ENCODE measurements at regions not wholly inside any gene's neighbourhood (a gene's known extent, or its start where the extent isn't known, plus 50 kb on each side); places are given as distances from the start of the nearest gene placed in this dataset.
"Not testable (repeated sequence)": the region's sequence is repeated elsewhere in the genome, so short reads cannot be mapped to it uniquely, and the experiment has no call there.

GRCh38 chr9:79037338-79037737 is 534.4 kb upstream of the TLE4 start:
- intact Hi-C loops (cut with DNase I) = no loop called here
- DNase-seq = peak in 2 of 10 donors; percentile 62 to 64

DNA sequence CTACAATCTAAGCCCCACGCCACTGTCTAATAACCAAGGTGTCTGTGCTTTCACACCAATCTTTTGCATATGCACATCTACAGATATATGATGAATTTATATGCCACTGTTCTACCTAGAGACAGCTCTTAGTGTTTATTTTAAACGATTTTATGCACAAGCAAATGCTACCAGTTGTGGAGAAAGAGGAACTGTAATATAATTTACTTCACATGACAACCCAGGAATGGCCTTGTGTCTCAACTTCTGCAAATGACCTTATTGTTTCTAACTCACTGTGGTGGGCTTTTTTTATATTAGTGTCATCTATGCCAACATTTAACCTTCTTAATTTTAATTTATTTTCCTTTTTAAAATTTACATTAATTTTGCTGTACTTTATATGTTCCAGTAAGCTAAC is 531.1 kb upstream of the TLE4 start:
- intact Hi-C loops (cut with DNase I) = no loop called here
- no peak for DNase-seq

DNA sequence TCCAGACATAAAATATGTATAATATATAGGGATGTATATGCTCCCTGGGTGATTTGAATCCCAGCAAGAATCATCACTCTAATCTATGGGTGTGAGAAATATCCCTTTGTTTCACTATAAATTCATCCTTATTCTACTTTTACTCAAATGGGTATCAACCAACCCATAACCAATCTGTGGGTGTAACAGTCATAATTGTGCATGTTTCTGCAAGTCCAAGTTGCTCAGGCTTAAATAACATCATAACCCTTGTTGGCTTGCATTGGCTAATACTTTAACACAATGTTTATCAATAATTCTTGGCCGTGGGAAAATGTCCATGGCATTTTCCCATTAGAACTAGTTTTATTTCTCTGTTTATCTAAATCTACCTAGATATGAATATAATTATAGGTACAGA is 530.5 kb upstream of the TLE4 start:
- intact Hi-C loops (cut with DNase I) = no loop called here
- no peak for DNase-seq

GRCh38 chr9:79043916-79044315 is 527.8 kb upstream of the TLE4 start:
- intact Hi-C loops (cut with DNase I) = no loop called here
- DNase-seq = no peak

DNA sequence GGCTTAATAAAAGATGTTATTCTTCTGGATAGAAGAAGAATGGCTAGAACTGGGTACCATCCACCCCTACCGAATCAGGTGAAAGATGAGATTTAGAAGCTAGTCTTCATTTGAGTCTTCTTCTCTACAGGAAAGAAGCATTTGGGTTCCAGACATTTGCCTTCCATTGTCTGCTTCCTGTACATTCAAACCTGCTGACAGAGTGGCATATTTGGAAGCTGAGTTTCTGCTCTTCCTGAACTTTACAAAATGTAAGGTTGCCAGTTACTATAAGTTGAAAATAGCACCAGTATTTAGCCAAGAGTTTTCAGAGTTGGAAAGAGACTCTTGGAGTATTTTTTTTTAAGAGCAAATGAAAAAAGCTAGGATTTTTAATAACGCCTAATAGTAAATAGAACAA is 525.4 kb upstream of the TLE4 start:
- intact Hi-C loops (cut with DNase I) = no loop called here
- no peak for DNase-seq

- DNase-seq = no peak
- intact Hi-C loops (cut with DNase I) = no loop called here
Measured at GRCh38 chr9:79049371-79049770, 522.4 kb upstream of the TLE4 start.

DNA sequence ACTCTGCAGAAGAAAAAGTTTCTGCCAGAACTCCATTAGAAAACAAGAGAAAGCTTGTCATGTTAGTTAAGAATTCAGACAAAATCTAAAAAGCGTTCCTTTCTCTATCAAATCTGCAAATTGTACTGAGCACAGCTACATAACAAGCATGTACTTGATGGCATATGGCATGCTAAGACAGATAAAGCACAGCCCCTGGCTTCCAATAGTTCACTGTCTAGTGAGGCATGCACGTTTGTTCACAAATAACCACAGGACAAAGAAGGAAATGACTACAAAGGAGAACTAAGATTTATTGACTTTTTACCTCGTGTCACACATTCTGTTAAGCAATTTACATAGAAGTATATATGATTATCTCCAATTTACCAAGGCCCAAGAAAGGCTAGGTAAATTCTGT is 518.2 kb upstream of the TLE4 start:
- intact Hi-C loops (cut with DNase I) = no loop called here
- DNase-seq = no peak

GRCh38 chr9:79054500-79054899 is 517.3 kb upstream of the TLE4 start:
- intact Hi-C loops (cut with DNase I) = no loop called here

GRCh38 chr9:79056041-79056440 is 515.7 kb upstream of the TLE4 start:
- no peak for DNase-seq
- intact Hi-C loops (cut with DNase I) = no loop called here

More at GRCh38 chr9:79054500-79054899, 517.3 kb upstream of the TLE4 start:
- DNase-seq = no peak

GRCh38 chr9:79057576-79057975 is 514.2 kb upstream of the TLE4 start:
- intact Hi-C loops (cut with DNase I) = no loop called here
- no peak for DNase-seq

DNA sequence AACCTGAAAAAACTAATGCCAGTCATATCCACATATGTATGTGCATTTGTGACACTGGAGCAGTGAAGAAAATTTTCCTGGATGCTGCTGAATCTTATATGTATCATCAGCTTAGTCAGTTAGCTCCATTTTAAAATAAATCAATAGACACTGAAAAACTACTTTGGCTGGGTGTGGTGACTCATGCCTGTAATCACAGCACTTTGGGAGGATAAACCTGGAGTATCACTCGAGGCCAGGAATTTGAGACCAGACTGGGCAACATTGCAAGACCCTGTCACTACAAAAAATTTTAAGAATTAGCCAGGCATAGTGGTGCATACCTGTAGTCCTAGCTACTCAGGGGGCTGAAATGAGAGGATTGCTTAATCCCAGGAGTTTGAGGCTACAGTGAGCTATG is 511.0 kb upstream of the TLE4 start:
- no peak for DNase-seq

DNA sequence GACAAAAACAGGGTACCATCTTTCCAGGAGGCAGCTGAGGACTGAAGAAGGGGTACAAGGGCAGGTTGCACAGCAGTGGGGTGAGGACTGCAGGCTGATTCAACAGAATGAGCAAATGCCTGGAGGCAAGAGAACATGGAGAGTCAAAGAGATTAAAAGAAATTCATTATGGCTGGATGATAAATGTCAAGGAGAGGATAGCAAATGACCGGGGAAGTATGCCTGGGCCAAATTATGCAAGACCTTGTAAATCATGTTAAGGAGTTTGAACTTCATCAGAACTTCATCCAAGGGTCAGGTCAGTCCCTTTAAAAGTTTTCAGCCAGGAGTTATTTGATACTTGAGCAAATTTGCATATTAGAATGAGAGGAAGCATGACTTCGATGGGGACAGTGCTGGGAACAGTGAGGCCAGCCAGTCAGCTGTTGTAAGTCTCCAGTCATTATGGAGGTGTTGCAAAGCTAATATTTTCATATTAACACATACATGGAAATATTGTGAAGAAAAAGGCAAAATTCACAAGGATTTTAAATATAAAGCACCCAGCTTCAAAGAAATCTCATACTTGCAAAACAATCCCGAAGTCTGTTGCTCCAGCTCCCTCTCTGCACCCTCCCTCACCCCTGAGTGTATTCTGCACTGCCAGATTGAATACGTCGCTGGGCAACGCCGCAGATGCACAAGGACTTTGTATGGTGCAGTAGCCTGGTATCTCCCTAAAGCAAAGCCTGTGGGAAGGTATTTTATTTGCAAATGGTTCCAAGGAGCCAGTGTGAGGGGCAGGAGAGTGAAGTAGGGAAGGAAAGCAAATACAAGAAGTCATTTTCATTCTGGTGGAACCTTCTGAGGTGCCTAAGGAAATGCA is 509.8 kb upstream of the TLE4 start:
- no peak for DNase-seq
- intact Hi-C loops (cut with DNase I) = no loop called here

More for the DNA sequence above, 511.0 kb upstream of the TLE4 start:
- intact Hi-C loops (cut with DNase I) = no loop called here

DNA sequence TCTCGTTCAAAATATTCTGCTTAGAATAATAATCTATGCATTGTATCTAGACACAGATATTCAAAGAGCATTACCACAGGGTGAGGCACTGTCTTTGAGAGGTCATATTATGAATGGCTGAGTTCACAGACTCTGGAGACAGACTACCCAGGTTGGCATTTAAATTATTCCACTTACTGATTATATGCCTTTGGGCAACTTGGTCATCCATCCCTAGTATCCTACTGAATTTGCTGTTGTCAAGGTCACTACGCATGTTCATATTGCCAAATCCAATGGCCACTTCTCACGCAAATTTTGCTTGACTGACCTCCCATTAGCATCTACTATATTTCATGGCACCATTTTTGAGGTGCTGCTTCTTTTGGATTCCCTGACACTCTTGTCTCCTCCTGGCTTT is 498.6 kb upstream of the TLE4 start:
- no peak for DNase-seq
- intact Hi-C loops (cut with DNase I) = no loop called here

DNA sequence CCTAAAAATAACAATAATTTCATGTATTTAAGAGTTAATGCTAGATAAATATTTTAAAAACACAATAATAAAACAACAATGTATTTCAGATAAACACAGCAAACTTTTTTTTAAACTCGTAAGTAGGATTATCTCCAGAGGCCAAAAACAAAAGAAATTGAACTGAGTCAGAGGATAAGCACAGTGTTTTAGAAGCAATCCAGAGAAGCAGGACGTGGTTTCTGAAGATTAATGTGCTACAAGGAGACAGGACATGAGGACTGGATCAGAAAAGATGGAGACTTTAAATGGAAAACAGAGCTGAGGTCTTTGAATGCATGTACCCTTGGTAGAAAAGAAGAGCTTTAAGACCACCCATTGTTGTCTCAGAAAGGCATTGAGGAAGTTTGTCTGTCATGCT is 491.2 kb upstream of the TLE4 start:
- intact Hi-C loops (cut with DNase I) = no loop called here
- DNase-seq = no peak

GRCh38 chr9:79083621-79084020 is 488.1 kb upstream of the TLE4 start:
- DNase-seq = no peak
- intact Hi-C loops (cut with DNase I) = no loop called here

DNA sequence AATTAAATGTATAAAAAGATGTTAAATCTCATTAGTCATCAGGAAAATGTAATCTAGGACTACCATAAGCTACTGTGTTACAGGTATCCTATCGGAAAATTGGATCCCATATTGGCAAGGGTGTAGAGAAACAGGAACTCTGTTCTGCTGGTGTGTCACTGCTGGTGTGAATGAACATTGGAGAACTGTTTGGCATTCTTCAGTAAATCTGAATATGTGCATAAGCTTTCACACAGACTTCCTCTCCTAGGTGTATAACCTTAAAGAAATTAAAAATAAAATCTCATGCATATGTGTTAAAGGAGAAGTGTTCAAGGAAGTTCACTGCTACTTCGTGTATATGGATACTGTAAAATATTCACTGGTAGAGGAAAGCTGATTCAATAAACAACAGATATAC is 484.6 kb upstream of the TLE4 start:
- intact Hi-C loops (cut with DNase I) = no loop called here
- DNase-seq = no peak

DNA sequence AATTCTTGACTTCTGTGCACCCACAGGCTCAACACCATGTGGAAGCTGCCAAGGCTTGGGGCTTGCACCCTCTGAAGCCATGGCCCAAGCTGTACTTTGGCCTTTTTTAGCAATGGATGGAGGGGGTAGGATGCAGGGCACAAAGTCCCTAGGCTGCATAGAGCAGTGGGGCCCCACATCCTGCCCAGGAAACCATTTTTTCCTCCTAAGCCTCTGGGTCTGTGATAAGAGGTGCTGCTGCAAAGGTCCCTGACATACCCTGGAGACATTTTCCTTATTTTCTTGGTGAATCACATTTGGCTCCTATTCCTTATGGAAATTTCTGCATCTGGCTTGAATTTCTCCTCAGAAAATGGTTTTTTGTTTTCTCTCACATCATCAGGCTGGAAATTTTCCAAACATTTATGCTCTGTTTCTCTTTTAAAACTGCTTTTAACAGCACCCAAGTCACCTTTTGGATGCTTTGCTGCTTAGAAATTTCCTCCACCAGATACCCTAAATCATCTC is 482.7 kb upstream of the TLE4 start:
- intact Hi-C loops (cut with DNase I) = no loop called here
- no peak for DNase-seq

GRCh38 chr9:79089851-79090250 is 481.9 kb upstream of the TLE4 start:
- intact Hi-C loops (cut with DNase I) = not testable (repeated sequence)

DNA sequence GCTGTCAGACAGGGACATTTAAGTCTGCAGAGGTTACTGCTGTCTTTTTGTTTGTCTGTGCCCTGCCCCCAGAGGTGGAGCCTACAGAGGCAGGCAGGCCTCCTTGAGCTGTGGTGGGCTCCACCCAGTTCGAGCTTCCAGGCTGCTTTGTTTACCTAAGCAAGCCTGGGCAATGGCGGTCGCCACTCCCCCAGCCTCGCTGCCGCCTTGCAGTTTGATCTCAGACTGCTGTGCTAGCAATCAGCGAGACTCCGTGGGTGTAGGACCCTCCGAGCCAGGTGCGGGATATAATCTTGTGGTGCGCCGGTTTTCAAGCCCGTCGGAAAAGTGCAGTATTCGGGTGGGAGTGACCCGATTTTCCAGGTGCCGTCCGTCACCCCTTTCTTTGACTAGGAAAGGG is 468.5 kb upstream of the TLE4 start:
- DNase-seq; intact Hi-C loops (cut with DNase I): not testable (repeated sequence)

More at GRCh38 chr9:79089851-79090250, 481.9 kb upstream of the TLE4 start:
- not testable (repeated sequence) for DNase-seq

DNA sequence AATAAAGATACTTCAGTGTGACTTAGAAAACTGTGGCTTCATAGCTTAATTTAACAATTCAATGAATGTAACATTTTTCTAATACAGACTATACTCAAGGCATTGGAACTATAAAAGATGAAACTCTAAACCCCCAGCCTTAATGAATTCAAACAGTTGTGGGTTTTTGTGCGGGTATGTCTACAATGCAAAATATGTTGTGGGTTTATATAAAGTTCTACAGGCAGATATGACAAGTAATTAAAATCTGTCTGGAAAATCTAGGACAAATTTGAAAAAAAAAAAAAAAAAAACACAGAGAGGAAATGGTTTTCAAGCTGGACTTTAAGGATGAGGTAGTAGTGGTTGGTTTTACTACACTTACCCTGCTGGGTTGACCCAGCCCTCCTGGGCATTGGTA is 467.5 kb upstream of the TLE4 start:
- DNase-seq = no peak
- intact Hi-C loops (cut with DNase I) = no loop called here

- DNase-seq = no peak
- intact Hi-C loops (cut with DNase I) = no loop called here
Measured at GRCh38 chr9:79104951-79105350, 466.8 kb upstream of the TLE4 start.

DNA sequence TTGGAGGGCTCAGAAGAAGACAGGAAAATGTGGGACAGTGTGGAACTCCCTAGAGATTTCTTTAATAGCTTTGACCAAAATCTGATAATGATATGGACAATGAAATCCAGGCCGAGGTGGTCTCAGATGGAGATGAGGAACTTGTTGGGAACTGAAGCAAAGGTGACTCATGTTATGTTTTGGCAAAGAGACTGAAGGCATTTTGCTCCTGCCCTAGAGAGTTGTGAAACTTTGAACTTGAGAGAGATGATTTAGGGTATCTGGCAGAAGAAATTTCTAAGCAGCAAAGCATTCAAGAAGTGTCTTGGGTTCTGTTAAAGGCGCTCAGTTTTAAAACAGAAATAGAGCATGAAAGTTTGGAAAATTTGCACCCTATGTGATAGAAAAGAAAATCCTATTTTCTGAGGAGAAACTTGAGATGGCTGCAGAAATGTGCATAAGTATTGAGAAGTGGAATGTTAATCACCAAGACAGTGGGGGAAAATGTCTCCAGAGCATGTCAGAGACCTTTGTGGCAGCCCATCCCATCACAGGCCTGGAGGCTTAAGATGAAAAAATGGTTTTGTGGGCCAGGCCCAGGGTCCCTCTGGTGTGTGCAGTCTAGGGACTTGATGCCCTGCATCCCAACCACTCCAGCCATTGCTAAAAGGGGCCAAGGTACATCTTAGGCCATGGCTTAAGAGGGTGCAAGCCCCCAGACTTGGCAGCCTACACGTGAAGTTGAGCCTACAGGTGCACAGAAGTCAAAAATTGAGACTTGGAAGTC is 463.7 kb upstream of the TLE4 start:
- intact Hi-C loops (cut with DNase I) = no loop called here

More for the DNA sequence above, 463.7 kb upstream of the TLE4 start:
- DNase-seq = no peak

Data from posterior cingulate gyrus (tissue), 11 donors.